GM21381 (cell line): ENCODE measurements at regions not wholly inside any gene's neighbourhood (a gene's known extent, or its start where the extent isn't known, plus 50 kb on each side); places are given as distances from the start of the nearest gene placed in this dataset.

Experiments used
- ATAC-seq: cut with Tn5 transposase; IDR thresholded peaks from one replicate; pipeline ENCODE4 v1.9.1; 2021; ENCODE audit warnings: mild to moderate bottlenecking, moderate library complexity; ENCODE audit not compliant: unreplicated experiment

DNA sequence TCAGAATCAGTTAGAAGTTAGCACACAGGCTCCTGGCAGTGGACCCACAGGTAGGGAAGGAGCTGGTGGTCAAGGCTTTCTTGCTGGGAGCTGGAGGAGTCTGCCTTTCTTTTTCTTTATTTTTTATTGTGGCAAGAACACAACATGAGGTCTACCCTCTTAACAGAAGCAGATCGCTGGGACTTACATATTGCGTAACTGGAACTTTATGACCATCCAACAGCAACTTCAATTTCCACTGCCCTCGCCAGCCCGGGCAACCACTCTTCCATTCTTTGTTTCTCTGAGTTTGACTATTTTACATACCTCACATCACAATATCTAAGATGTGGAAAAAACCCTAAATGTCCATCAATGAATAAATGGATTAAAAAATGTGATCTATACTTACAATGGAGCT is 147.8 kb upstream of the AJAP1 start:
- no peak for ATAC-seq

DNA sequence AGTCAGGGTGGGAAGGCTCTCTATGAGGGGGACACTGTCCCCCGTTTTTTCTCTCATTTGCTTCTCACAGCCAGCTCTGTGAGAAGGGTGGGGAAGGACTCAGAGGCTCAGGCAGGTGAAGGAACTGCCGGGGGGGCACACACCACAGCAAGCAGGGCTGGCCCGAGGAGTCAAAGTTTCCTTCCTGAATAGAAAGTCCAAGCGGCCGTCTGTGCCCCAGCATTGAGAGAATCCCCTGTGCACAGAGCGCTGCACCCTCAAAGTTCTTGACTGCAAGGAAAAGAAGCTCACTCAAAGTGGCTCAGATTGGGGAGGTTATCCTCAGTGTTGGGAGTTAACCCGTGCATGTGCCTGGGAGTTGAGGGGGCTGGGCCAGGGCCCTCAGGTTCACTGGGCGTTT is 145.2 kb upstream of the AJAP1 start:
- no peak for ATAC-seq

DNA sequence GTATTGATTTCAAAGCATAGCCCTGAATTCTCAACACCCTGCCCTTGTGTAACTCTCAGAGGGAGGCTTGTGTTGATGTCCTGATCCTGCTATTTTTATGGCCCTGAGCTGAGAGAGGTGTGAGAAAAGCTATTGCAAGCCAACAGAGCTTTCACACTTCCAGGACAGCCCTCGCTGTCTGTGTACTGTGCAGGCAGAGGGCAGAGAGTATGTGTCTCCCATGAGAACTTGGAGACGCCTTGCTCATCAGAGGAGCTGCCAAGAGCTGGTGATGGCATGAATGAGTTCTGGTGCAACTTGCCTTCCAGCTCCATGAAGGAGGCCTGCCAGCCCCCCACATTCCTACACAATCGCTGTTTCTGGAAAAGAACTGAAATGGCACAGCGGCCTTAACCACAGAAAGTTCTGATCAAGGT is 144.1 kb upstream of the AJAP1 start:
- no peak for ATAC-seq

DNA sequence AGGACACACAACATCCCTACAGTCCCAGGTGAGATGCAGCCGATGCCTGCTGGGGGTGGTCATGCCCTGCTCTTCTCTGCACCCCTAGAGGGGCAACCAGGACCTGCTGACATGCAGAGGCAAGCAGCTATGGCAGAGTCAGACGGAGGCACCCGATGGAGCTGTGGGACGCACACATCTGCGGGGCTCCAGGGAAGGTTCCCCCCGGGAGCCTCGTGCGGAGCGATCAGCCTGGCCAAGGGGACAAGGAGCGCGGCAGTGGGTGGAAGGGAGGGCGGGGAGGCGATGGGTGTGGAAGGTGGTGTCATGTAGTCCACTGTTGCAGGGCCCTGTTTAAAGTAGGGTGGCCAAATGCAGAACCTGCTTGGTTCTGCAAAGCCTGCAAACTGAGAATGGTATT is 143.0 kb upstream of the AJAP1 start:
- ATAC-seq = no peak

DNA sequence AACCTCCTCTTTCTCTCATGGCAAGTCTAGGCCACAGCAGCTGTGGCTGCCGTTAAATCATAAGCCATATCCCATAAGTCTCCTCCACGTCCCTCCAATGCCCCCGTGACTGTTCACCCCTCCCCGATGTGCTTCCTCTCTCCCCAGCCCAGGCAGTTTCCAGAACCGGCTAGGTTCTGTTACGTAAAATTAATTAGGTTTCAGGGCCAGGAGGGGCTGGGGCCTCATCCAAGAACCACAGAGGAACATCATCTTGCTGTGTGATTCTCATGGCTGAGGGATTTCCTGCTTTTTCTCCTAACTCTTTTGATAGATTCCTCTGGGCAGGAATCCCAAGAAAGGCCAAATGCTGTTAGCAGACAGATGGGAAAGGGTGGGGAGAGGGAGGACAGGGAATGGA is 141.8 kb upstream of the AJAP1 start:
- no peak for ATAC-seq

DNA sequence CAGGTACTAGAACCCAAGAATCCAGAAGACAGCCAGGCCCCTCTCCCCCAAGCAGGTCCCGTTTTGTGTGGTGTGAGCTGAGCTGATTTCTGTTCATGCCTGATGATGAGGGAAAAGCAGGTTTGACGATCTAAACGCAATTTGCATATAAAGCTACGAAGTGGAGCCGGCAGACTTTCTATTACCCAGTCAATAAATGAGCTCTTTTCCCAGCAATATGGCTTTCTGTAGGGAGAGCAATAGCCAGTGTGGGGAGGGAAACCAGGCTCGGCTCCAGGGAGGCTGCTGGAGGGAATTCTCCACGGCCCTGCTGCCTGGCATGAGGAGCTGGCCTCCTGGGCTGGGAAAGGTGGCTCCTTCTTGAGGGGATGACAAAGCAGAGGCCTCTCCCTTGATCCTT is 140.7 kb upstream of the AJAP1 start:
- no peak for ATAC-seq

DNA sequence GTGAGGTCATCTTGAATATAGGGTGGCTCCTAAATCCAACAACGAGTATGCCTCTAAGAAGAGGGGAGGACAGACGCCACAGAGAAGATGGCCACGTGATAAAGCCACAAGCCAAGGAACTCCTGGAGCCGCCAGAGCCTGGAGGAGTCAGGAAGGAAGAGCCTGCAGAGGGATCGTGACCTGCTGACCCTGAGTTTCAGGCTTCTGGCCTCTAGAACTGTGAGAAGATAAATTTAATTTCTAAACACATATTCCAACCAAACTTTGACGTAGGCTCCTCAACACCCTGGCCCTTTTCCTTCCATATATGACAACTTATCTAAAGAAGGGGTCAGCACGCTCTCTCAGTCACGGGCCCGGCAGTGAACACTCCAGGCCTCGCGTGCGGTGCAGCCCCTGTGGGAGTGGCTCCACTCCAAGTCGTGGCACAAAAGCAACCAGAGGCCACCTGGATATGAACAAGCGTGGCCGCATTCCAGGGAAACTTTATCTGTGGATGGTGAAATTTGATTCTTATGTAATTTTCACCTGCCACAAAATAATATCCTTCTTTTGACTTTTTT is 138.6 kb upstream of the AJAP1 start:
- no peak for ATAC-seq

DNA sequence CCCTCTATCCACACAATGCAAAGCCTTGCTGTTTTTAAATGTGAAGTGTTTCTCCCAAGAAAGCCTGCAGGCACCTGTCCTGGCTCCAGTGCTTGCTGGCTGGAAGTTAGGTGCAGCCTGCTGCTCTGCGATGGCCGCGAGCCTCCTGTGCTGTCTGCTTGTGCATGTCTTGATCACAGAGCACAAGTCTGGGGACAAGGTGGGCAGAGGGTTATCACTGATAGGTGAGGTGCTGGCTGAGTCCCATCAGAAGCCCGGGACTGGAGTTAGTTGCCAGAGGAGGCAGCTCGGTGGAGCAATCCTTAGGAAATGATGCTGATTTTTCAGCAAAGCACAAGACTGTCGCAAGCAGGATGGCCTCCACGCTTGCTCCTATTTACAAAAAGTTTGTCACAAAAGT is 137.8 kb upstream of the AJAP1 start:
- no peak for ATAC-seq

DNA sequence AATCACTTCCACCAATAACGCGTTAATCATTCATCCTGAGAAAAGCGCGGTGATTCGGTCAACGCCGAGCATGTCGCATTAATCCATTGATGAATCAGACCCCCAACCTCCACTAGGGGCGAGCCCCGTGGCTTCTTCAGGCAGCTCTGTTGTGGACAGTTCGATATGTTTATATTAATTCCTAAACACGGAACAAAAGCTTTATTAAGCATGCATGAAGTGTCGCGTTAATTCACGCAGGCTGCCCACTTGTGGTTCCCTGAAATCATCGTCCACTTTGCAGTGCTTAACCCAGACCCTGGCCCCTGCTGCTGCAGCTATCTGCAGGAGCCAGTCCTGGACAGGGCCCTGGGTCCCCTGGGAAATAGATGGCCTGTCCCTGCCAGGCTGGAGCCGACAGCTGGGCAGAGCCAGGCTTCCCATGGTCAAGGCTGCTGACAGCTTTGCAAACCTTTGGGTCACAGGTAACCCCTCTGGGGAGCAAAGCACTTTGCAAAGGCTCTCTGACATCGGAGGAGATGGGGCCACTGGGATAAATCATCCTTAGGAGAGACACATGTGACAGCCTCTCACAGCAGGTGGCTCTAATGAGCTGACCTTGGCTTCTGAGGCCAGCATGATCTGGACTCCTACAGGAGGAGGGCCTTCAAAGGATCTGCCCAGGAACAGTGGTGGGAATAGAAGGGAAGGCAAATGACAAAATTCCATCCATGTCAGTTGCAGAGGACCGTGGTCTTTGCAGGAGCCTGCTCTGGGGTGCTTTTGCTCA is 137.0 kb upstream of the AJAP1 start:
- ATAC-seq = no peak

DNA sequence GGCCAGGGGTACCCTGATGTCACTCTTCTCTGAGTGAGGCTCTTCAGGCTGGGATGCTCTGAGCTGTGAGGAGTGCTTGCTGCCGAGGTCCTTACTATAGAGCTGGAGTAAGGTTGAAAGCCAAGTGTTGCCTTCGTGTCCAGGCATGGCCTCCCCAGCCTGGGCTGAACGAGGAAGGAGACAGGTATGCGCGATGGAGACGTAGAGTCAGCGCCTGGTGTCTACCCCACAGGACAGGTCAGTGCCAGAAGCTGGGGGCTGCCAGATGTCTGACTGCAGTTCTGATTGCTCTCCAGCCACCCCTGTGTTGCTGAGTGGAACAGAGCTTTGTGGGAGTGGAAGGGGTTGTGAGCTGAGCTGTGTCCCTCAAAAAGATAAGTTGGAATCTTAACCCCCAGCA is 135.8 kb upstream of the AJAP1 start:
- no peak for ATAC-seq

DNA sequence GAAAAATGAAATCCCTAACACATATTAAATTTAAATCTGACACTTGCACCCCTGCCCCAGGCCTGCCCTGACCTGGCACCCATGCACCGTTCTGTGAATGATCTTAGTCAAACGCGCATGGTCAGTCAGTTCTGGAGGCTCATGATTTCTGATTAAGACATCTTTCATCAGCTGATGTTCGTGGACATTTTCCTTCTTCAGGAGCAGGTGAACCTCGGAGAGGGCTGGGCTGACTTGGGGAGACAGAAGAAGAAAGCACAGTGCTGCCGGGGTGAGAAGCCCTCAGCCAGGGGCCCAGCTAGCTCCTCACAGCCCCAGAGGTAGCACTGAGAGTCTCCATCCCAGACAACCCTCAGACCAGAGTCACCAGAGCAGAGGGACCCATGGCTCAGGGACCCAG is 134.5 kb upstream of the AJAP1 start:
- ATAC-seq = no peak

DNA sequence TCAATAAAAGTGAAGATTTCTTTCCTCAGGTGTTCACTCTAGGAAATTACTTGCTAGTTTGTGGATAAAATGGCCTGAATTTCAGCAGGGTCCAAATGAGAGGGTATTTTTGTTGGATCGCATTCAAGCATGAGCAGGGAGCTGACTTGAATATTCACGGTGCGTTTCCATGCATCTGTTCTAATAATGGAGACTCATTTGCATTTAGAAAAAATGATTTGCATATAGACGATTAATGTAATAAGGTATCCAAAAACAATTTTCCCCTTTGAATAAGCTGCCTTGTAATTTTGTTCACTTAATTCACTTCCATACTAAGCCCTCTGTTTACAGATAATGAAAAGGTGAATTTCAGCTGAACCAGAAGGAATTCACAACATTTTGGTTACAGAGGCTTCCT is 130.9 kb upstream of the AJAP1 start:
- no peak for ATAC-seq

DNA sequence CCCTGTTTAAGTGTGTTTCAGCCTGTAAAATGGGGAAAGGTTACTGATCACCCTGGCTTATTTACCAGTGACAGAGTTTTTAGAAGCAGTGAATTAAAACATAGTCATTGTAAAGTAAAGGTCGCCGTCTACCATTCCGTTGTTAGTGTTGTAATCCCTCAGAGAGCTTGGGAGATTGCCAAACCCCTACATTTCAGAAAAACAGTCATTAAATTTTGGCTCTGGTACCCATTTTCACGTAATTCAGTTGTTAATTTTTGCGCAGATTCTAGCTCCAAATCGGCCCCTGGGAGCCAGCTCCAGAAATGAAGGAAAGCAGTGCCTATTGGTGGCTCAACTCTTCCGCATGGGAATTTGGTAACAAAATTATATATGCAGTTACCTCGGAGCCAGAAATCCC is 127.7 kb upstream of the AJAP1 start:
- no peak for ATAC-seq

DNA sequence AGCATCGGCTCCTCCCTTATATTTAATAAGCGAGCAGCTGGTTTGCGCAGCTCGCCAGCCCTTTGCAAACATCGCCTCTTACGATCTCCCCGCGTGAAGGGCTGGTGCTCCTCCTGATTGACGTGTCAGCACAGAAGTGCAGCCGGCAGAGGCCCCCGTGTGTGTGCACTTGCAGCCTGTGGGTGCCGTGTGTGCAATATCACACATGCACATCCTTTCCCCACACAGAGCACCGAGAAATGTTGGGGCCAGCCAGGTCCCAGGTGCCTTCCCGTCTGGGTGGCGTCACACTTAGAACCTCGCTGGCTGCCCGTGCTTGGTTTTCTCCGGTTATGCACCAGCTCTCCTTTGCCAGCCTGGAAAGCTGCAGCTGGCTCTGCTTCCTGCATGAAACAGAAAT is 126.6 kb upstream of the AJAP1 start:
- no peak for ATAC-seq

DNA sequence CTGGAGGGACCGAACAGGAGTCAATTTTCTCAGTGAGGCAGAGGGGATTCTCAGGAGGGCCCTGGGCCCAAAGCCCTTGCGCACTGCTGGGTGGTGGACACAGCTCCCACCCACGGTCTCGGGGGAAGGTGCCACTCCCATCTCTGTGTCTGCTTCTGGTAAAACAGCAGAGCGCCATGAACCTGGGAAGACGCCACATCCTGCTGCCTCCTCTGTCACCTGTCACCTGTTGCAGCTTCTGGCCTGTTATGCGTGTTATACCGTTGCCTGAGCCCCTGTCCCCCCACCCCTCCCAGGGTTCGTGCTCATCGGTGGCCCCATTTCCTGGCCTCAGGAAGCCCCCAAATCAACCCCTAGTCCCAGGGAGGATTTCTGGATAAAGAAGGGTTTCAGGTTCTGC is 125.8 kb upstream of the AJAP1 start:
- ATAC-seq = no peak

DNA sequence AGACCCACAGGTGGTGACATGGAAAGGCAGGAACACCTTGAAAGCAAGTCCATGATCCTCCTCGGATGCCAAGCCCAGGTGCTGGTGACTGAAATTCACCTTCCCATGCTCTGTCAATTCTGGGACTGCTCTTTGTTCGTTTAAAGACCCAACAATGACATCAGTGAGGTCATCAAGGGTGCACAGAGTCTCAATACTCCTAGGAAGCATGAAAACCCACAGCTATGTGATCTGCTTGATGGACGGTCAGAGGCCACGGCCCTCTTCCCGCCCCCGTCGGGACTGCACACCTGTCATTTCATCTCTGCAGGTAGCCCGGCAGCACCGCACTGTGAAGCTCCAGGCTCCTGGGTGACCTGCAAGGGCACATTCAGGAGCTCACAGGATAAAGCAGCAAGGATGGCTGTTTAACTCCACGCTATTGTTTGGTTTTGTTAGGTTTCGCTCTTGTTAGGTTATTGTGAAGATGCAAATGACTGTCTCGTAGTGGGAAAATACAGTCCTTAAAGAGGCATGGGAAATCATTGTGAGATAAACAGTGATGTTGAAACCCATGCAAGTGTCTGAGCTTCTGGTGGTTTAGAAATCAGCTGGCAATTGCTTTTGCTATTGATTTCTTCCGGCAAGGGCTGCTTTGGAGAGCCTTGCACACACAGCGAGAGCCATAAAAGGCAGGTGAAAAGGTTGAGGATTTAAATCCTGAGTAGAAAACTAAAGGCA is 124.8 kb upstream of the AJAP1 start:
- ATAC-seq = no peak

DNA sequence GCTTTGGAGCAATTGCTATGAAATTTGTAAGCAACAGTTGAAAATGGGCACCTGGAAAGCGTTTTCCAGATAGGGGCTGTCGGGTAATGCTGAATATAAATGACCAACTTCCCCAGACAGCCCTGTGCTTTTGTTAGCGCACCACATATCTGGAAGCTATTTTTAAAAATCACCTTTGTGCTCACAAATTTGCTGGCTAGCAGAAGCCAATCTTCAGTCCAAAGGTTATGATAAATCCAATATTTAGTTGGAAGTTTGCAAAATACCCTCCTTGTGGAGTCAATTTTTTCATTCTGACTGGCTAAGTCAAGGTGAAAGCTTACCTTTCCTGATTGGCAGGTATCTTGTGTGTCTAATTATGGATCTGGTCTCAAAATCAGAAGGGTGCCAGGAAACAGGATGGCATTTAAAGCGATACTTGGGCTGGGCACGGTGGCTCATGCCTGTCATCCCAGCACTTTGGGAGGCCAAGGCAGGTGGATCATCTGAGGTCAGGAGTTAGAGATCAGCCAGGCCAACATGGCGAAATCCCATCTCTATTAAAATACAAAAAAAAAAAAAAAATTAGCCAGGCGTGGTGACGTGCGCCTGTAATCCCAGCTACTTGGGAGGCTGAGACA is 124.1 kb upstream of the AJAP1 start:
- ATAC-seq = no peak

DNA sequence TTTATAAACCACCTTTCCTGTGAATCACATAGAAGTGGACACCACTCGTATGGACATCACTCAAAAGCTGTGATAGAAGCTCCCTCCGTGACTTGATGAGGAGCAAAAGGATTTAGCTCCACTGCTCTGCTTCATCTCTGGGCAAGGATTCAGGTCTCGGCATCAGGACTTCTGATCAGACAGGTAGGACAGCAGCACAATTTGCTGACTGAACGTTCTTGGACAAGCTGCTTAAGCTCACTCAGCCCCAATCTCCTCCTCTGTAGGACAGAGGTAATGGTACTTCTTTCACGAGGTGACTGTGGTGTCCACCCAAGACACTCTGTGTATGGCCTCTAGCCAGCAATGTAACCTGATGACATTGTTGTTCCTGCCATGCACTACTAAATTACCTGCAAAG is 122.6 kb upstream of the AJAP1 start:
- no peak for ATAC-seq

DNA sequence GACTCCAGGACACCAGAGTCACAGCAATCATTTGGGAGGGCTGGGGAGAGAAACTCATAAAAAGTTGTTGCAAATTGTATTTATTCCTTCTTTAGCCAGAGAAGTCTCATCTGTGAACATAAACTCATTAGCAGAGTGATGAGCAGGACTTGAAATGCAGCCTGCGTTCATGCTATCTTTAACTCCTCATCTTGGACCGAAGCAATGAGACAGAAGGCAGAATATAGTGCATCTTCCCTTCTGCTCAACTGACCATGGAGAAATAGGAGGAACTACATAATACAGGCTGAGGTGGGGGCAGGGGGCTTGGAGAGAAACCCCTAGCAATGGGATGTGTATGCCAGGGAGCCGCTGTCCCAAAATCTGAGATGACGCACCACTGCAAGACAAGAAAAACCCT is 121.8 kb upstream of the AJAP1 start:
- ATAC-seq = no peak

DNA sequence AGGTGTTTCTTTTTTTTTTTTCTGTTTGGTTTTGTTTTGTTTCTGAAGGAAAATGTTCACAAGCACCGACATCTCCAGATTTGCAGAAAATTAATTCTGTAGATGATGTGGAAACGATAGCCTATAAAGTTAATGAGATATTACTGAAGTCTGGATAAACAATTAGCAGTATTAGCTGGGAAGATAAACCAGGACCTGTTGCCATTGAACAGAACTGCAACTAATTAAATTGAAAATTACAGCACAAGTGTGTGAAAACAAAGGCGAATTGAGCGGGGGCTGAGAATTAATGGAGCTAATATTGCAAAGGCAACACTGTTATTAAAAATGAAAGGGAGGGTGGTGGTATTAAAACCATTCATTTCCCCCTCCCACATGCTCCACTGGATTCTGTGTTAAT is 107.5 kb upstream of the AJAP1 start:
- ATAC-seq = no peak

DNA sequence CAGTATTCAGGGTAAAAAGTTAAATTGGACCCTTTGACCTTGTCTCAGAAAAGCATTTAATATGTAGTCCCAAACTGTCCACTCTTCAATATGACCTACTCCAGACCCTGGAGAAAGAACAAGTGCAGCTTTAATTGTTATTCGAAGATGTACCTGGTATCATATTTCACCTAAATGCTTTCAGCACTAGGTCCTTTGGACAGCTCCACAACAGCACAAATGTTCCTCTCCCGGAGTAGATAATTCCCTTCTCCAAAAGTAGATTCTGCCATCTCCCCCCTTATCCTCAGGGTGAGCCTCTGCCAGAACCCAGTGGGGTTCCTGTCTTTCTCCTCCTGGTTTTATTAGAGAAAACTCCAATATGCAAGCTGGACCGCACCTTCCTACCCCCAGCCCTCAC is 104.5 kb upstream of the AJAP1 start:
- ATAC-seq = no peak

DNA sequence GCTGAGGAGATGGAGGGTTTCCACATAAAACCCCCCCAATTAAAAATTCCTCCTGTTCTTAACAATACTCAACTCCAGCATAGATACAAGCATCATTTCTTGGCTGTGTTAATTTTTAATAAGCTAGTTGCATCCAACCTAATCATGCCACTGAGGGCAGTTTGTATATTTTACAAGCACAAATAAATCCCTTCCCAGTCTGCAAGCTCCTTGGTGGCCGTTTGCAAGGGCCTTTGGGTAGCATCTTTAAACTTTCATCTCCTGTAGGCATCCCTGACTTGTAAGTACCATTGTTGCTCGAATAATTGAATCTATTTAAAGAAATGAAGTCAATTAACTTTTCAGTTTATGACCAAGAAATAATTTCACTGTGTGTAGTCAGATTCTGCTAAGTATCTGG is 103.5 kb upstream of the AJAP1 start:
- no peak for ATAC-seq
